SK-N-SH treated with all-trans-retinoic acid at 6 μM for 48 hours (cell line): ENCODE measurements at regions not wholly inside any gene's neighbourhood (a gene's known extent, or its start where the extent isn't known, plus 50 kb on each side); places are given as distances from the start of the nearest gene placed in this dataset.

Experiments
- ATAC-seq: fragments of 200-7000 bp; cut with Tn5 transposase; 3 replicates; pipeline ENCODE4 v1.9.1; 2020; ENCODE audit warnings: mild to moderate bottlenecking, moderate library complexity
- ARNTL ChIP-seq: fragments of 450-650 bp; formaldehyde crosslinking; IDR thresholded peaks from 2 replicates; pipeline ENCODE4 v1.5.0; 2020; ENCODE audit warnings: low read depth, mild to moderate bottlenecking, moderate library complexity, borderline replicate concordance
- ESRRG ChIP-seq: fragments of 250-450 bp; sonication (Bioruptor Pico); IDR thresholded peaks from 2 replicates; pipeline ENCODE4 v1.6.1; 2021; ENCODE audit warnings: mild to moderate bottlenecking
- GLIS3 ChIP-seq: fragments of 250-450 bp; sonication (Bioruptor Pico); IDR thresholded peaks from 2 replicates; pipeline ENCODE4 v1.5.0; 2020; ENCODE audit warnings: mild to moderate bottlenecking, moderate library complexity
- ISL1 ChIP-seq: fragments of 250-450 bp; sonication (Bioruptor Pico); IDR thresholded peaks from 2 replicates; pipeline ENCODE4 v2.1.2; 2022; ENCODE audit warnings: mild to moderate bottlenecking, moderate library complexity
- OSR1 ChIP-seq: fragments of 250-450 bp; sonication (Bioruptor Pico); IDR thresholded peaks from 2 replicates; pipeline ENCODE4 v1.8.0; 2022; ENCODE audit warnings: moderate library complexity, mild to moderate bottlenecking, inconsistent platforms
- PPARA ChIP-seq: fragments of 250-450 bp; sonication (Bioruptor Pico); IDR thresholded peaks from 2 replicates; pipeline ENCODE4 v1.5.0; 2020; ENCODE audit warnings: mild to moderate bottlenecking, borderline replicate concordance
- RARB ChIP-seq: fragments of 250-450 bp; sonication (Bioruptor Pico); IDR thresholded peaks from 2 replicates; pipeline ENCODE4 v1.8.0; 2021; ENCODE audit warnings: mild to moderate bottlenecking, moderate library complexity
- SNAI2 ChIP-seq: fragments of 250-450 bp; sonication (Bioruptor Pico); IDR thresholded peaks from 2 replicates; pipeline ENCODE4 v1.5.0; 2020; ENCODE audit warnings: mild to moderate bottlenecking, moderate library complexity
- TCF4 ChIP-seq: fragments of 250-450 bp; sonication (Bioruptor Pico); IDR thresholded peaks from 2 replicates; pipeline ENCODE4 v1.8.0; 2021; ENCODE audit warnings: mild to moderate bottlenecking, moderate library complexity, borderline replicate concordance
- TOX ChIP-seq: fragments of 250-450 bp; sonication (Bioruptor Pico); IDR thresholded peaks from 2 replicates; pipeline ENCODE4 v1.8.0; 2021; ENCODE audit warnings: mild to moderate bottlenecking, moderate library complexity, borderline replicate concordance
- ZC3H10 ChIP-seq: fragments of 250-450 bp; sonication (Bioruptor Pico); IDR thresholded peaks from 2 replicates; pipeline ENCODE4 v1.5.1; 2021; ENCODE audit warnings: mild to moderate bottlenecking, moderate library complexity
- ZFP3 ChIP-seq: fragments of 250-450 bp; sonication (Bioruptor Pico); IDR thresholded peaks from 2 replicates; pipeline ENCODE4 v1.5.0; 2020; ENCODE audit warnings: mild to moderate bottlenecking, moderate library complexity
- ZFP30 ChIP-seq: fragments of 450-650 bp; formaldehyde crosslinking; IDR thresholded peaks from 2 replicates; pipeline ENCODE4 v1.5.0; 2022; ENCODE audit warnings: mild to moderate bottlenecking, moderate library complexity
- ZNF565 ChIP-seq: fragments of 450-650 bp; formaldehyde crosslinking; conservative IDR thresholded peaks from 2 replicates; pipeline ENCODE4 v1.5.0; 2020; ENCODE audit warnings: low read depth, mild to moderate bottlenecking, moderate library complexity
- ZNF70 ChIP-seq: fragments of 450-650 bp; formaldehyde crosslinking; IDR thresholded peaks from 2 replicates; pipeline ENCODE4 v1.5.0; 2020; ENCODE audit warnings: mild to moderate bottlenecking, moderate library complexity
- TF ChIP-seq, protein P1 (sequence below): fragments of 250-450 bp; sonication (Bioruptor Pico); IDR thresholded peaks from 2 replicates; pipeline ENCODE4 v1.8.0; 2021; ENCODE audit warnings: low read depth, mild to moderate bottlenecking, moderate library complexity, borderline replicate concordance
- TF ChIP-seq, protein P2 (sequence below): fragments of 250-450 bp; sonication (Bioruptor Pico); IDR thresholded peaks from 2 replicates; pipeline ENCODE4 v1.5.0; 2020; ENCODE audit warnings: mild to moderate bottlenecking, moderate library complexity
- TF ChIP-seq, protein P3 (sequence below): fragments of 250-450 bp; sonication (Bioruptor Pico); IDR thresholded peaks from 2 replicates; pipeline ENCODE4 v1.8.0; 2020; ENCODE audit warnings: mild to moderate bottlenecking, moderate library complexity, borderline replicate concordance
- TF ChIP-seq, protein P4 (sequence below): fragments of 250-450 bp; sonication (Bioruptor Pico); IDR thresholded peaks from 2 replicates; pipeline ENCODE4 v1.5.1; 2021; ENCODE audit warnings: mild to moderate bottlenecking, moderate library complexity
- TF ChIP-seq, protein P5 (sequence below): fragments of 250-450 bp; sonication (Bioruptor Pico); IDR thresholded peaks from 2 replicates; pipeline ENCODE4 v1.5.1; 2020; ENCODE audit warnings: low read depth, mild to moderate bottlenecking, moderate library complexity

DNA sequence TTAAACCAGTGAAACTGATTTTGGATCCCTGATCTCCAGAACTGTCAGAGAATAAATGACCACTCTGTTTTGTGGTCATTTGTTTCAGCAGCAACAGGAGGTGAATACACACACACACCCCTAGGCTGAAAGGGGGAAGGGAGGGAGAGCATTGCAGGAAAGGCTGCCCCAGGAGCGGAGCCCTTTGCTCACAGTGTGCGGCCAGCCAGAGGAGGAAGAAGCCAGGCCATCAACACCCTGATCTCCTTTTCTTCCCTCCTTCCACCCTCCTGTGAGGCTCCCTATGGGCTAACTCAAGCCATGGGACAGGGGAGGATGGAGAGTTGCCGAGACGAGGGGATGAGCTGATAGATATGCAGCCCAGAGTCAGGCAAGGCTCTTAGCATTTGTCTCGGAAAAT, 211.9 kb downstream of the TBX5 start (continued):
- TF ChIP-seq, protein P1, sequence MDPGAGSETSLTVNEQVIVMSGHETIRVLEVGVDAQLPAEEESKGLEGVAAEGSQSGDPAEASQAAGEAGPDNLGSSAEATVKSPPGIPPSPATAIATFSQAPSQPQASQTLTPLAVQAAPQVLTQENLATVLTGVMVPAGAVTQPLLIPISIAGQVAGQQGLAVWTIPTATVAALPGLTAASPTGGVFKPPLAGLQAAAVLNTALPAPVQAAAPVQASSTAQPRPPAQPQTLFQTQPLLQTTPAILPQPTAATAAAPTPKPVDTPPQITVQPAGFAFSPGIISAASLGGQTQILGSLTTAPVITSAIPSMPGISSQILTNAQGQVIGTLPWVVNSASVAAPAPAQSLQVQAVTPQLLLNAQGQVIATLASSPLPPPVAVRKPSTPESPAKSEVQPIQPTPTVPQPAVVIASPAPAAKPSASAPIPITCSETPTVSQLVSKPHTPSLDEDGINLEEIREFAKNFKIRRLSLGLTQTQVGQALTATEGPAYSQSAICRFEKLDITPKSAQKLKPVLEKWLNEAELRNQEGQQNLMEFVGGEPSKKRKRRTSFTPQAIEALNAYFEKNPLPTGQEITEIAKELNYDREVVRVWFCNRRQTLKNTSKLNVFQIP, result no peak
- no peak for TF ChIP-seq GLIS3

DNA sequence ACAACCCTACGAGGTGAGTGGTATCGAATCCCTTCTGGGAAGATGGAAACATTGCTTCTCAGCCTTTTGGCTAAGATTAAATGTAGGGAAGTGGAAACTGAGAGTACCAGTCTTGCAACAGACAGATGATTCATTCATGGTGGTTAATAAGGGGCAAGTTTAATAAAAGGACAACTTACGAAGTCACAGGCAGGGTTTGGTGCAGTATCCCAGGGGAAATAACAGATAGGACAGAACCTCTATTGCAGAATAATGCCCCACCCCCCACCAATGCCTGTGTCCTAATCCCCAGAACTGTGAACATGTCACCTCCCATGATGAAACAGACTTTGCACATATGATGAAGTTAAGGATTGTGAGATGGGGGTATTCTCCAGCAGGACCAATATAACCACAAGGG, 212.5 kb downstream of the TBX5 start:
- ATAC-seq, result no peak
- TF ChIP-seq ZFP3, result no peak
- no peak for TF ChIP-seq RARB (CRISPR knock-in tag)
- TF ChIP-seq, protein P2, sequence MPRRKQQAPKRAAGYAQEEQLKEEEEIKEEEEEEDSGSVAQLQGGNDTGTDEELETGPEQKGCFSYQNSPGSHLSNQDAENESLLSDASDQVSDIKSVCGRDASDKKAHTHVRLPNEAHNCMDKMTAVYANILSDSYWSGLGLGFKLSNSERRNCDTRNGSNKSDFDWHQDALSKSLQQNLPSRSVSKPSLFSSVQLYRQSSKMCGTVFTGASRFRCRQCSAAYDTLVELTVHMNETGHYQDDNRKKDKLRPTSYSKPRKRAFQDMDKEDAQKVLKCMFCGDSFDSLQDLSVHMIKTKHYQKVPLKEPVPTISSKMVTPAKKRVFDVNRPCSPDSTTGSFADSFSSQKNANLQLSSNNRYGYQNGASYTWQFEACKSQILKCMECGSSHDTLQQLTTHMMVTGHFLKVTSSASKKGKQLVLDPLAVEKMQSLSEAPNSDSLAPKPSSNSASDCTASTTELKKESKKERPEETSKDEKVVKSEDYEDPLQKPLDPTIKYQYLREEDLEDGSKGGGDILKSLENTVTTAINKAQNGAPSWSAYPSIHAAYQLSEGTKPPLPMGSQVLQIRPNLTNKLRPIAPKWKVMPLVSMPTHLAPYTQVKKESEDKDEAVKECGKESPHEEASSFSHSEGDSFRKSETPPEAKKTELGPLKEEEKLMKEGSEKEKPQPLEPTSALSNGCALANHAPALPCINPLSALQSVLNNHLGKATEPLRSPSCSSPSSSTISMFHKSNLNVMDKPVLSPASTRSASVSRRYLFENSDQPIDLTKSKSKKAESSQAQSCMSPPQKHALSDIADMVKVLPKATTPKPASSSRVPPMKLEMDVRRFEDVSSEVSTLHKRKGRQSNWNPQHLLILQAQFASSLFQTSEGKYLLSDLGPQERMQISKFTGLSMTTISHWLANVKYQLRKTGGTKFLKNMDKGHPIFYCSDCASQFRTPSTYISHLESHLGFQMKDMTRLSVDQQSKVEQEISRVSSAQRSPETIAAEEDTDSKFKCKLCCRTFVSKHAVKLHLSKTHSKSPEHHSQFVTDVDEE (CRISPR knock-in tag), result no peak
- no peak for TF ChIP-seq ZFP30 (CRISPR knock-in tag)
- TF ChIP-seq, protein P3, sequence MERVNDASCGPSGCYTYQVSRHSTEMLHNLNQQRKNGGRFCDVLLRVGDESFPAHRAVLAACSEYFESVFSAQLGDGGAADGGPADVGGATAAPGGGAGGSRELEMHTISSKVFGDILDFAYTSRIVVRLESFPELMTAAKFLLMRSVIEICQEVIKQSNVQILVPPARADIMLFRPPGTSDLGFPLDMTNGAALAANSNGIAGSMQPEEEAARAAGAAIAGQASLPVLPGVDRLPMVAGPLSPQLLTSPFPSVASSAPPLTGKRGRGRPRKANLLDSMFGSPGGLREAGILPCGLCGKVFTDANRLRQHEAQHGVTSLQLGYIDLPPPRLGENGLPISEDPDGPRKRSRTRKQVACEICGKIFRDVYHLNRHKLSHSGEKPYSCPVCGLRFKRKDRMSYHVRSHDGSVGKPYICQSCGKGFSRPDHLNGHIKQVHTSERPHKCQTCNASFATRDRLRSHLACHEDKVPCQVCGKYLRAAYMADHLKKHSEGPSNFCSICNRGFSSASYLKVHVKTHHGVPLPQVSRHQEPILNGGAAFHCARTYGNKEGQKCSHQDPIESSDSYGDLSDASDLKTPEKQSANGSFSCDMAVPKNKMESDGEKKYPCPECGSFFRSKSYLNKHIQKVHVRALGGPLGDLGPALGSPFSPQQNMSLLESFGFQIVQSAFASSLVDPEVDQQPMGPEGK (CRISPR knock-in tag), result no peak
- TF ChIP-seq, protein P4, sequence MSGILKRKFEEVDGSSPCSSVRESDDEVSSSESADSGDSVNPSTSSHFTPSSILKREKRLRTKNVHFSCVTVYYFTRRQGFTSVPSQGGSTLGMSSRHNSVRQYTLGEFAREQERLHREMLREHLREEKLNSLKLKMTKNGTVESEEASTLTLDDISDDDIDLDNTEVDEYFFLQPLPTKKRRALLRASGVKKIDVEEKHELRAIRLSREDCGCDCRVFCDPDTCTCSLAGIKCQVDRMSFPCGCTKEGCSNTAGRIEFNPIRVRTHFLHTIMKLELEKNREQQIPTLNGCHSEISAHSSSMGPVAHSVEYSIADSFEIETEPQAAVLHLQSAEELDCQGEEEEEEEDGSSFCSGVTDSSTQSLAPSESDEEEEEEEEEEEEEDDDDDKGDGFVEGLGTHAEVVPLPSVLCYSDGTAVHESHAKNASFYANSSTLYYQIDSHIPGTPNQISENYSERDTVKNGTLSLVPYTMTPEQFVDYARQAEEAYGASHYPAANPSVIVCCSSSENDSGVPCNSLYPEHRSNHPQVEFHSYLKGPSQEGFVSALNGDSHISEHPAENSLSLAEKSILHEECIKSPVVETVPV, result no peak
- no peak for TF ChIP-seq ARNTL (CRISPR knock-in tag)
- TF ChIP-seq SNAI2 (CRISPR knock-in tag), result no peak
- TF ChIP-seq GLIS3, result no peak
- TF ChIP-seq ISL1 (CRISPR knock-in tag), result no peak
- no peak for TF ChIP-seq ZNF70 (CRISPR knock-in tag)
- TF ChIP-seq ZNF565 (CRISPR knock-in tag), result no peak
- no peak for TF ChIP-seq ESRRG (CRISPR knock-in tag)
- TF ChIP-seq TOX (CRISPR knock-in tag), result no peak
- TF ChIP-seq, protein P1, result no peak
- TF ChIP-seq OSR1 (CRISPR knock-in tag), result no peak
- no peak for TF ChIP-seq TCF4 (CRISPR knock-in tag)

DNA sequence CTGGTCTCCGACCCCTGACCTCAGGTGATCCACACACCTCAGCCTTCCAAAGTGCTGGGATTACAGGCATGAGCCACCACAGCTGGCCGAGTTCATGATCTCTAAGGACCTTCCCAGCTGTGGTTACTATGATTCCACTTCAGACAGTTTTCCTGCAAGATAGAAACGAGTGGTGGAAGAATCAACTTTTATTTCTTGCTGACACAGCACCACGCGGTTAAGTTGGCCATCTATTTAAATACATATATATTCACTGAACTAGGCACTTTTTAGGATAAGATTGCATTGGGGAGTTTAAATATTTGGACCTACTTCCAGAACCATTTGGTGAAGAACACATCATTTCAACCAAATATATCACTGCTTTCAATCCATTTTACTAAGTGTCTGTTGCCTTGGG, 213.4 kb downstream of the TBX5 start:
- no peak for ATAC-seq
- no peak for TF ChIP-seq SNAI2 (CRISPR knock-in tag)
- TF ChIP-seq ESRRG (CRISPR knock-in tag), result no peak
- no peak for TF ChIP-seq TCF4 (CRISPR knock-in tag)
- no peak for TF ChIP-seq ISL1 (CRISPR knock-in tag)
- TF ChIP-seq, protein P1, result no peak
- TF ChIP-seq, protein P5, sequence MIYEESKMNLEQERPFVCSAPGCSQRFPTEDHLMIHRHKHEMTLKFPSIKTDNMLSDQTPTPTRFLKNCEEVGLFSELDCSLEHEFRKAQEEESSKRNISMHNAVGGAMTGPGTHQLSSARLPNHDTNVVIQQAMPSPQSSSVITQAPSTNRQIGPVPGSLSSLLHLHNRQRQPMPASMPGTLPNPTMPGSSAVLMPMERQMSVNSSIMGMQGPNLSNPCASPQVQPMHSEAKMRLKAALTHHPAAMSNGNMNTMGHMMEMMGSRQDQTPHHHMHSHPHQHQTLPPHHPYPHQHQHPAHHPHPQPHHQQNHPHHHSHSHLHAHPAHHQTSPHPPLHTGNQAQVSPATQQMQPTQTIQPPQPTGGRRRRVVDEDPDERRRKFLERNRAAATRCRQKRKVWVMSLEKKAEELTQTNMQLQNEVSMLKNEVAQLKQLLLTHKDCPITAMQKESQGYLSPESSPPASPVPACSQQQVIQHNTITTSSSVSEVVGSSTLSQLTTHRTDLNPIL (CRISPR knock-in tag), result no peak
- TF ChIP-seq, protein P4, result no peak
- no peak for TF ChIP-seq PPARA (CRISPR knock-in tag)
- TF ChIP-seq GLIS3, result no peak
- TF ChIP-seq, protein P2 (CRISPR knock-in tag), result no peak
- TF ChIP-seq ZC3H10, result no peak
- TF ChIP-seq RARB (CRISPR knock-in tag), result no peak
- no peak for TF ChIP-seq ARNTL (CRISPR knock-in tag)
